HG03175 (cell line): ENCODE measurements at regions not wholly inside any gene's neighbourhood (a gene's known extent, or its start where the extent isn't known, plus 50 kb on each side); places are given as distances from the start of the nearest gene placed in this dataset.

Experiments
- ATAC-seq: cut with Tn5 transposase; IDR thresholded peaks from one replicate; pipeline ENCODE4 v1.9.1; 2021; ENCODE audit warnings: mild to moderate bottlenecking, moderate library complexity; ENCODE audit not compliant: unreplicated experiment

DNA sequence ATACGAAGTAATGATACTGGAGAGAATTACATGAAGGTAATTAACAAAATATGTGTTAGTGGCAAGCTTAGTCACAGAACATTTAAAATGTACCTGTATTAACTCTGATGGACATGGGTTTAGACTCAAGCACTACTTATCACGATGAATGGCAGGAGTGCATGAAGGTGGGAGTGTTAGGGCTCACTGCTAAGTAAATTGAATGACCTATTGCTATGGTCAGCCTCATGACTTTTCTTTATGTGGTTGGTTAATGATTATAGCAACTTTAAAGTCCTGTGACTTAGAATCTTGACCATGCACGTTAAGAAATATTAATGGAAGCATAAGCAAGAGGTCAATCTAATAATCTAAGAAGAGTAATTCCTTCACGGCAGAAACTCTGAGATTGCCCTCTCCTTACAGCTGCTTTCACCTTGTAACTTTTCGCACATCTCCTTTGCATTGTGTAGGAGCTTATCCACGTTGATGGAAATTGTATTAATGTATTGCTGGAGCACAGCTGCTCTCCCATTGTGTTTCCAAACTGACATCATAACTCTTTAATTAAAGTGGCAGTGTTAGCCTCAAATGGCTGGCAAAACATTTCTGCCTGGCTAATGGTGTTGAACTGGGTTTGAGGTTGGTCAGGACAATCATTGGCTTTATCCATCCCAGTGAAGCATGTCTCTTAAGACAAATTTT, 114.5 kb downstream of the RXFP2 start:
- ATAC-seq, result no peak

DNA sequence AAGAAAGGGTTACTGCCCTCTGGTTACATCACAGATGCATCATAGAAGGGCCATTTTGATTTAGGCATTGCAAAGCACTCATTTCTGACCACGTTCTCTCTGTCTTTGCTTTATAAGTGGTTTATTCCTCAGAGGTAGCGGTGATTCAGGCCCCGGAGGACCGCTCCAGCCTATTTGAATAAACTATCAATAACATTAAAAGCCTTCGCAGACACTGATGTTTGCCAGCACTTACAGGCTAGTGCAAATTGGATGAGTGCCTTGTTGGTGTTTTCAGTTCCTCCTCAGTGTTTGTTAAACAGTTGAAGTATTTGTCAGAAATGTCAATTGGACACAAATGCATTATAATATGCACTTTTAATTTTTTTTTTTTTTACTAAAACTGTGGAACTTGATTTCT, 120.2 kb downstream of the RXFP2 start:
- no peak for ATAC-seq

DNA sequence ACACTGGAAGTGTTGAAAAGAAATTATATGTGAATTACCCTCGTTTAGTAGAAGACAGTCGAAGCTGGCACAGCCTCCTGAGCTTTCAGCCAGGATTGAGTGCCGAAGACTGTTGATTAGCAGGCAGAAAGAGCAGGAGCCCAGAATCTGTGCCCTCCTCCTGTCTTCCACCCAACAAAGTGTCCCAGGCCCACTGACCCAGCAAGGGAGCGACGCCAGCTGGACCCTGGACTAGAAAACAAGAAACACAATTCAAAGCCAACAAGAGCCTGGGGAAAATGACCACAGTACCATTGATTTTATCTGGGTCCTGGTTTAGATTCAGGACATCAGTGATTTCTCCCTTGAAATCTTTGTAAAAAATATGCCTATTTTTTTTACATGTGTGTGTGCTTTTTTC, 120.7 kb downstream of the RXFP2 start:
- ATAC-seq, result no peak

DNA sequence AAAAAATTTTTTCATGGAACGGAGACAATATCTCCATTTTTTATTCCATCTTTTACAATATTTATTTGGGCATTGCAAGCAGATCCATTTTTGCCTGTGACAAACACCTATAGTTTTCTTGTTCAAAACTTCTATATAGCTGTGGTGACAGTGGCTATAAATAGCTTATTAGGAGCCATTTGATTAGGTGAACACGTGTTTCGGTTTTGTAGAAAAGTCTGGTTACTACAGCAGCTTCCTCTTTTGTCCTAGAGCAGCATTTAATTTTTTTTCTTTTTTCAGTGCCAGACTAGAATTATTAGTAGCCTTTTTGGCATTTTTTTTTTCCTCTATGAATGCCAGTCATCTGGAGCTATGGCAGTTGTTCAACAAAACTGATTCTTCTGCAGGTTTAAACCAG, 123.5 kb downstream of the RXFP2 start:
- peak; percentile 72 for ATAC-seq

DNA sequence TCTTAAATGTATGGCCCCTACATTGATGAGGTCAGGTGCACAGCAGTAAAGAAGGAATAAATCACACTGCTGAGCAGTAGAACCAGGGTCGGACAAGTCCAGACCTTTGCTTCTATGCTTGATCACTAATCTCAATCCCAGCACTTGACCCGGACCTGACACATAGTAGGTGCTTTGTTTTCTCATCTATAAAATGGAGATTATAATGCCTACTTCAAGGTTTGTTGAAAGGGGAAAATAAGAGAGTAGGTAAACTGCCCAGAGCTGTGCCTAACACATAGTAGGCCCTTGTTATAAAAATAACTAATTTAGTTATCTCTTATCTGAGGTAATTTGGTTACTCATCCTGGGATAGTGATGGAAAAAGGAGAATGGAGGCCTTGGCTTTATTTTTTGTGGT, 125.0 kb downstream of the RXFP2 start:
- ATAC-seq, result no peak

DNA sequence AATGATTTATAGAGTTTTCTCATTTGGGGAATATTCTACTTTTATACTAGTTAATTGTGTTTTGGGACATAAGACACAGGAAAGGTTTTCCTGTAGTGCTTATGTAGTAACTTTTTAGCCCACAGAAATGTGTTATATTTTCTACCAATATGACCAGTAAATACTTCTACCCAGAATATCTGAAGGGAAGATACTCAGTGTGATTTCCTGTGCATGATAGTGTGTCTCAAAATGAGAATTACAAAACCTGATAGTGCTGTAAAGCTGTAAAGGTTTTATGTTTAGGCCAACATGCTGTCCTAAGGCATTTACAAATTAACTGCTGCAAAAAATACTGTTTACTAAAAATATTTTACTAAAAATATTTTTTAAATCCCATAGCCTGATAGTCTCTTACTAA, 126.8 kb downstream of the RXFP2 start:
- no peak for ATAC-seq

DNA sequence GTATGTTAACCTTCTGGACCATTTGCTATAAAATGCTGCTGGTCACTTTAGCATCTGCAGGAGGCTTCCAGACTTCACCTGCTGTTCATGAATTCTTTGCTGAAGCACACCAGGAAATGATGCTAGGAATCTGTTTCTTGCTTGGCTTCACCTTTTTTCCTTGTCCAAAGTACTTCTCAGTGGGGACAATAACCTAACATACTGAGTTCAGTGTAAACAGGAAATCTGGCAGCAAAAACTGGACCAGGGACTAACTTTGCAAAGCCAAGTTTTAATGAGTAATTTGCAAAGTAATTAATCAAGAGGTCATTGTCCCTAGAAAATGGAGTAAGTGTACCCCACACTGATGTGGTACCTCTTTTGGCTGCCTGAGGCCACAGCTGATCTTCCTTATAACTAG, 128.4 kb downstream of the RXFP2 start:
- no peak for ATAC-seq

DNA sequence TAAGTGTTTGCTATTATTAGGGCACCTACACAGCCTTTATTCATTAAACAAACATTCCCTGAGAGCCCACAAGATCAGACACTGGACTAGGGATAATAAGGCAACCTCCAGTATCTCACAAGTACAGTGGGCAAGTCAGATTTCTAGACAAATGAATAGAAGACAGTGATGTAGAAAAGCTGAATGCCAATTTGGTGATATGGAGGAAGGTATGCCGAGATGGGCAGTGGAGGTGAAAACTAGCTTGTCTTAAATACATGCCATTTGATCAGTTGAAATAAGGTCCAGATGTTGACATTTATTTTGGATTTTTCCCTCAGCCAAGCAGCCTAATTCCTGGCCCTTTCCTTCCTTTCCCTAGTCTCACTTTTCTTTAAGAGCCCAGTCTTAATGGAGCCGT, 130.3 kb downstream of the RXFP2 start:
- no peak for ATAC-seq

DNA sequence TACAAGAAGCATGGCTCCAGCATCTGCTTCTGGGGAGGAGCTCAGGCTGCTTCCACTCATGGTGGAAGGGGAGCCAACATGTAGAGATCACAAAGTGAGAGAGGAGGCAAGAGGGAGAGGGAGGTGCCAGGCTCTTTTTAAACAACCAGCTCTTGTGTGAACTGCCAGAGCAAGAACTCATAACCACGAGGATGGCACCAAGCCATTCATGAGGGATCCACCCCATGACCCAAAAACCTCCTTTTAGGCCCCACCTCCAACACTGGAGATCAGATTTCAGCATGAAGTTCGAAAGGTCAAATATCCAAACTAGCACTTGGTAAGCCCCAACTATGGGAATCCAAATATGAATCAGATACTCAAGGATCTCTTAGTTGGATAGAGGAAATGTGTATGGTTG, 131.2 kb downstream of the RXFP2 start:
- ATAC-seq, result no peak

DNA sequence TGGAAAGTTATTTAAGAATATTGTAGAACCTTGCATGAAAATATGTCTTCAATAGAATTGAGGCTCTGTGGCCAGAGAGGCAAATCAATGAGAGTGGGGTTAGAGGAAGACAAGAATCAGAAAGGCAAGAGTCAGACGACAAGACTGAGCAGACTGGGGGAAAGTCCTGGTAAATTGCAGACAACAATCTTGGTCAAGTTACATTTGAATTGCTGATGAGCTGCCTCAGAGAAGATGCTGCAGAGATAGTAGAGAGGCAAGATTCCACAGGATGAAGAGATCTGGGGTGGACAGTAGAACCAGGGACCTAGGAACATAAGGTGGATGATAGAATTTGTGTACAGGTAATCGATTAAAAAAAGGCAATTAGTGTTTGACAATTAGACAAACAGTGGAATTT, 133.8 kb downstream of the RXFP2 start:
- no peak for ATAC-seq

DNA sequence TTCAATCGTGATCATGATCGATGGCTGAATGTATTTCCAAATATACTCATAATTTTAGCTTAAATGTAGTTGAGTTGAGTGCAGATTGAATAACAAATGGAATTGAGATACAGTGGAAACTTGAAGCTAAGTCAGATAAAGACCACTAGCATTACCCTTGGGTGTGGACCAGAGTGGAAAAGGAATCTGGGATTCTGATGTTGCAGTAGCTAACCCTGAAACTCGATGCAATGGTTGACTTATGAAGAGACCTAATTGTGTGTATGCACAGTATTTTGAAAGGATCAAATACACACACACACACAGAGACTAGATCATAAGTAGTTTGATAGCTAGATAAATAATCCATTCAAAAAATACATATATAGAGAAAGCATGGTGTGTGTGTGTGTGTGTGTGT, 135.8 kb downstream of the RXFP2 start:
- ATAC-seq, result no peak

DNA sequence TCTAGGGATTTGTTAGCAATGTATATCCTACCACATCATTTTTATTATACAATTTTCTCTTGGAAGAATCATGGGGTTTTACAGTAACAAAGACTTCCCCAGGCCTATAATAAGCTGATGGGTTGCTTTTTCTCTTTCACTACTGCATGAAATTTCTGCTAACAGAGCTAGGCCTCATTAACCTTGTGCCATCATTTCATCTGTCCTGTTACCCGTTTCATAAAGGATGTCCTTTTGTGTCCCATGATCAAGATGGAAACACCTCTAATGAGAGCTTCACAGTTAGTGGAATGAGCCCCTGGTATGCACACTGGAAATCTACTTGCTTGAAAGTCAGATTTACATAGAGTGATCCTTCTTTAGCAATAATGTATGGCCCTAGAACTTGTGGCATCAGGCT, 138.7 kb downstream of the RXFP2 start:
- ATAC-seq, result no peak

DNA sequence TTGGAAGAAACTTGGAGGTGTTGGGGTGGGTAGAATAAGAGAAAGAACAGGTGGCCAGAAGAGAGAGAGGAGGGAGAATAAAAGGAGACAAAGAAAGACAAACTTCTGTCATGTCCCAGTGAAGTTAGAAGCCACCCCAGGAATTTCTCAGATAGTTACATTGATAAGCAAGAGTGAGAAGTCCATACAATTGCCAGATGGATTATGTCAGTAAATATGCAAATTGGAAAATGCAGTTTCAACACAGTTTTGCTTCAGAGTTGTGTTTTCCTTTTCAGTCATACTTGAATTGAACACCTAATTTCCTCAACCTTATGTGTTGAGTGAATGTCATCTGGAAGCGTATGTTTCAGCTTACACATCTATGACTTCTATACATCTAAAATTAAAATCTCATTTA, 139.2 kb downstream of the RXFP2 start:
- ATAC-seq, result no peak

DNA sequence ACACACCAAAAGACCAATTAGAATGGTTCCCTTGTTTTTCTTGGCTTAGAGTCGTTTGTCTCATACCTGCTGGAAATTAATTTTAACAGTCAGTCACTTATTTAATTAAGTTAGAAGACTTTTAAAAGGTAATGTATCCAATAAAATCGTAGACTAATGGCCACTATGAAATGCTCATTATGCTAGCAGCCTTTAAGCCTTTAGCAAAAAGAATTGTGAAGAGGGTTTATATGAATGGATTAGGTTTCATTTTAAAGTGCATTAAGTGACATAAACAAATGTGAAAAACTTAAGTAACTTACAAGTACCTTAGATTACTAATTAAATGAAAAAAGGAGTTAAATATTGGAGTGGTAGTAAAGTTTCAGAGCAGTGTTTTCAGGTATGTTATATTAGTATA, 139.6 kb downstream of the RXFP2 start:
- no peak for ATAC-seq

DNA sequence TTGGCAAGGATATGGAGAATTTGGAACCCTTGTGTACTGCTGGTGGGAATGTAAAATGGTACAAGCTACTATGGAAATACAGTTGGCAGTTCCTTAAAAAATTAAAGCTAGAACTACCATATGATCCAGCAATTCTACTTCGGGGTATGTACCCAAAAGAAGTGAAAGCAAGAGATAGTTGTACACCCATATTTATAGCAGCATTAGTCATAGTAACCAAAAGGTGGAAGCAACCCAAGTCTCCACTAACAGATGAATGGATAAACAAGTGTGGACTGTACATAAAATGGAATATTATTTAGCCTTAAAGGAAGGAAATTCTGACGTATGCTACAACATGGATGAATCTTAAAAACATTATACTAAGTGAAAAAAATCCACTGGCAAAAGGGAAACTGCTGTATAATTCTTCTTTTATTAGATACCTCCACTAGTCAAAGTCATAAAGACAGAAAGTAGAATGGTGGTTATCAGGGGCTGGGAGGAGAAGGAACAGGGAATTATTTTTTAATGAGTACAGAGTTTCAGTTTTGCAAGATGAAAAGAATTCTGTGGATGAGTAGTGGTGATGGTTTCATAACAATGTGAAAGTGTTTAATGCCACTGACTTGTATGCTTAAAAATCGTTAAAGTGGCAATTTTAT, 141.6 kb downstream of the RXFP2 start:
- peak; percentile 42 for ATAC-seq

DNA sequence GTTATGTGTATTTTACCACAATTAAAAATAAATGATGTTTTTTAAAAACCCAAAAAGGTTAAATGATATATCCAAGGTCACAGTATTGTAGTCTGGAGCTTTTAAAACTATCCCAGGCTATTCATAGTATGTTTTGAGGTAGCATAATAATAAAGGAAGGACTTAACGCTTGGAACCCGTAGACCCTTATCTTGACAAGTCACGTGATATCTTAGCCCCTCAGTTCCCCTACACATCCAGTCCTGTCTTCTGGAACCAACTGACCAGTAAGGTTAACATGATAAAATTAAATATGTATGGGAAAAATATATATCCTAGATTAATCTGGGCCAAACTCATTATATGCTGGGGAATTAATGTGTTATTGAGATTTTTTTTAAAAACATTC, 142.2 kb downstream of the RXFP2 start:
- no peak for ATAC-seq

DNA sequence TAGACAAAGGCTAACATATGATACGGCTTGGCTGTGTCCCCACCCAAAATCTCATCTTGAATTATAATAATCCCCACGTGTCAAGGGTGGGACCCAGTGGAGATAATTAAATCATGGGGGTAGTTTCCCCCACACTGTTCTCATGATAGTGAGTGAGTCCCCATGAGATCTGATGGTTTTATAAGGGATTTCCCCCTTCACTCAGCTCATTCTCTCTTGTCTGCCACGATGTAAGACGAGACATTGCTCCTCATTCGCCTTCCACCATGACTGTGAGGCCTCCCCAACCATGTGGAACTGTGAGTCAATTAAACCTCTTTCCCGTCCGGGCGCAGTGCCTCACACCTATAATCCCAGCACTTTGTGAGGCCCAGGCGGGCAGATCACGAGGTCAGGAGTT, 143.5 kb downstream of the RXFP2 start:
- ATAC-seq, result no peak

DNA sequence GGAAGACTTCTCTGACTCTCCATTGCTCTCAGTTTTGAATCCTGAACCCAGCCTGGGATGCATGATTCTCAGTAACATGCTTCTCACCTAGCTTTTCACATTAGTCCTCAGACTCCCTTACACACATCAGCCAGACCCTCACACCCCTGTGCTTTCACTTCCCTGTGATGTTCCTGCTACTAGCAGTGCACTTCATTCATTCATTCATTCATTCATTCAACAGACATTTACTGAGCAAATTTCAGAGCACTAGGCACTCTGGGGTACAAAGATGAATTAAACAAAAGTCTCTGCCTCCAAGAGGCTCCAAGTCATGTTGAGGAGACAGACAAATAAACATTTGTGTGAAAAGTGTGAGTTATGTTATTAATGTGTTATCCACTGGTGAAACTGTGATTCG, 145.2 kb downstream of the RXFP2 start:
- ATAC-seq, result no peak

DNA sequence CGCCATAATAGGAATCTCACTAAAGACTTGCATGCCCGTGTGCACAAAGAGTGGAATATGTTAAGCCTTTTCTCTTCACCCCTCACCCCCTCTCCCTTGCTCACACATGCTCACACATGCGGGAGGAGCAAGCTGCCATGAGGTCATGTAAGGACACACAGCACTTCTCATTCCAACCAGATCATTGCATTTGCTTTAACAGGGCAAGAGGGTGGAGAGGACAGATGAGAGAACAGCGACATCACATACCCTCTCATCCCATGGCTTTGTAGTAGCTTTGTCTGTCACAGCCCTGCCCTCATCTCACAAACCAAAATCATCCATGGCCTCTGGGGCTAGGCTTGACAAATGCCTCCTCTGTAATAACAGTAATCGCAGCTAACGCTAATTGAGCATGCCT, 145.6 kb upstream of the FRY start:
- ATAC-seq, result no peak

DNA sequence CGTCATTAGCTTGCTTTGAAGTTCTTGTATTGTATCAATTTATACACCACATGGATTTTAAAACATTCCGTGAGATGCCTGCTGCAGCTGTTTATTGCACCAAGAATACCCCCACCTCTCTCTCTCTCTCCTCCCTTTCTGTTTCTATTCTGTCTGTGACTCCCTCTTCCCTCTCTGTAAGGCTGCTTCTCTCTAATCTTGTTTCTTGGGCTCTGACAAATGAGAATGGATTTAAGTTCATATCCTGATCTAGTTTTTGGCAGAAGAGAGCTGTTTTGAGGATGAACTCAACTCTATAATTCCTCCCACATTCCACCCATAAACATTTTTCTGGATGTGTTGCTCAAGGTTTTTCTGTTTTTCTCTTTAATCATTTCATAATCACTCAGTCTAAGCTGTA, 144.3 kb upstream of the FRY start:
- no peak for ATAC-seq

DNA sequence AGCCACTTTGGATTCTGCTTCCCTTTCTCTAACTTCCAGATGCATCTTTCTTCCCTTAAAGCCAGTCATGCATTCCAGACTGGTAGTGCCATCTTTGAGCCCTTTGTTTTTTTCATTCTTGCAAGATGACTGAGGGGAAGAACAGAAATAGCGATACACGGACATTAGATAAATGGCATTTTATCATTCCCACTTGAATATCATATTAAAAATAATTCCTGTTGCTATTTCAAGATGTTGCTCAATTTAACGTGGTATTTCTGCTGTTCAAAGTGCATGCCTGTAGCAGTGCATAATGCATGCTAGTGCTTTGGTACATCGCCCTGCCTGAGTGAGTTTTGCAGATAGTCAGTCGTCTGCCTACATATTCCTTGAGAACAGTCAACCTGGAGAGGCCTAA, 140.6 kb upstream of the FRY start:
- no peak for ATAC-seq

DNA sequence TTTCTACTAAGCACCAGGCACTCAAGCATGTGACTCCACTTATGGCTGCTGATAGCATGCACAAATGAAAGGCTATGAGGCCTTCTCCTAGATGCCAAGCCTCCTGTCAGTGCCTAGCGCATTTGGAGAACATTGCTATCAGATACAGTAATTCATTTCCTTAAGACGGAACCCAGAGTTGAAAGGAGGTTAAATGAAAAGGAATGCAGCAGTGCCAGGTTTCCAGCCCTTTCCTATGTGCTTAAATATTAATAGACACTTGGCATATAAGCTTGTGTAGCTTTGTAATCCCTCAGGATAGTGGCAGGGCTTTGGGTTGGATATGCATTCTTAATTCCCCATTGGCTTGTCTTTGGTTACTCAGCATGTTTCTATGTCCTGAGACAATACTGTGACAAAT, 140.1 kb upstream of the FRY start:
- ATAC-seq, result no peak

DNA sequence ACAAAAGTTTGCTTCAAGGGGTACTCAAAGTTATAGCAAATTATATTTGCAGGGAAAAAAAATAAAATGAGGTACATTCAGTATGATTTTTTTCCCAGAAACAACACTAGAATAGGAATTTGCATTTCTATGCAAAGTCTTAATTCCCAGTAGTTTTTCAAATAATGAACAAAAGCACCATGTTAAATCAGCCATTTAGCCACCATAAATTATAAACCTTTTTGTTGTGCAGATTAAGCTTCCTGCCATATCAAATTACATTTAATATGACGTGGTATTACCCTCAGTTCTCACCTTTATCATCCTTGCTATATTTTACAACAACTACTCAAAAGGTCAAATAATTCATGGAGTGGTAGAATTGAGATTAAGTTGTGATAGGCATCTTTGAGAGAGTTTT, 136.6 kb upstream of the FRY start:
- ATAC-seq, result no peak
